Tibial nerve (tissue), 4 donors: ENCODE measurements at regions not wholly inside any gene's neighbourhood (a gene's known extent, or its start where the extent isn't known, plus 50 kb on each side); places are given as distances from the start of the nearest gene placed in this dataset.

Experiments used
- EP300 ChIP-seq, 2 donors: sonication (generic); formaldehyde crosslinking; IDR thresholded peaks; one replicate each; pipeline ENCODE4 v1.6.1; 2017; ENCODE audit warnings: antibody characterized with exemption in 2 of 2, mild to moderate bottlenecking in 1 of 2
- TF ChIP-seq, protein P1 (sequence below), 5 experiments: fragments of 200-600 bp in 3 of 5; fragments of 450-650 bp in 2 of 5; sonication (generic) in 3 of 5; IDR thresholded peaks; one replicate each; pipeline ENCODE4 v1.5.1; 2016 to 2019; ENCODE audit warnings: antibody characterized with exemption in 5 of 5, mild to moderate bottlenecking in 3 of 5, moderate library complexity in 2 of 5

DNA sequence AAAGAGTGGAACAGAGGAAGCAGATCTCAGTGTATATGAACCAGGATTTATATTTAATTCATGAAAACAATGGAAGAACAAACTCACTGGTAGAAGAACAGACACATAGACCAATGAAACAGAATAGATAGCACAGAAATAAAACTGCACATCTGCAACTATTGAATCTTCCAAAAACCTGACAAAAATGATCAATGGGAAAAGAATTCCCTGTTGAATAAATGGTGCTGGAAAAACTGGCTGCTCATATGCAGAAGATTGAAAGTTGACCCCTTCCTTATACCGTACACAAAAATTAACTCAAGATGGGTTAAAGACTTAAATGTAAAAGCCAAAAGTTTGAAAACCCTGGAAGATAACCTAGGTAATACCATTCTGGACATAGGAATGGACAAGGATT, 391.0 kb downstream of the MAGEB5 start:
- TF ChIP-seq, protein P1, sequence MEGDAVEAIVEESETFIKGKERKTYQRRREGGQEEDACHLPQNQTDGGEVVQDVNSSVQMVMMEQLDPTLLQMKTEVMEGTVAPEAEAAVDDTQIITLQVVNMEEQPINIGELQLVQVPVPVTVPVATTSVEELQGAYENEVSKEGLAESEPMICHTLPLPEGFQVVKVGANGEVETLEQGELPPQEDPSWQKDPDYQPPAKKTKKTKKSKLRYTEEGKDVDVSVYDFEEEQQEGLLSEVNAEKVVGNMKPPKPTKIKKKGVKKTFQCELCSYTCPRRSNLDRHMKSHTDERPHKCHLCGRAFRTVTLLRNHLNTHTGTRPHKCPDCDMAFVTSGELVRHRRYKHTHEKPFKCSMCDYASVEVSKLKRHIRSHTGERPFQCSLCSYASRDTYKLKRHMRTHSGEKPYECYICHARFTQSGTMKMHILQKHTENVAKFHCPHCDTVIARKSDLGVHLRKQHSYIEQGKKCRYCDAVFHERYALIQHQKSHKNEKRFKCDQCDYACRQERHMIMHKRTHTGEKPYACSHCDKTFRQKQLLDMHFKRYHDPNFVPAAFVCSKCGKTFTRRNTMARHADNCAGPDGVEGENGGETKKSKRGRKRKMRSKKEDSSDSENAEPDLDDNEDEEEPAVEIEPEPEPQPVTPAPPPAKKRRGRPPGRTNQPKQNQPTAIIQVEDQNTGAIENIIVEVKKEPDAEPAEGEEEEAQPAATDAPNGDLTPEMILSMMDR (IDR thresholded peaks at IDR 0.05): no peak
- no peak for TF ChIP-seq EP300 (IDR thresholded peaks at IDR 0.05)
